ENCODE measurements at regions not wholly inside any gene's neighbourhood (a gene's known extent, or its start where the extent isn't known, plus 50 kb on each side); places are given as distances from the start of the nearest gene placed in this dataset.

- peaks cover 37% of the 10 kb centered on the region for H3K27me3 ChIP-seq
- H3K4me3 ChIP-seq (ENCODE audit: low read depth in 1 of 2, low read length in 1 of 2): no peak overlapping the region
- H3K9me3 ChIP-seq: no peaks in the 10 kb centered on the region
- TF ChIP-seq, protein P1, sequence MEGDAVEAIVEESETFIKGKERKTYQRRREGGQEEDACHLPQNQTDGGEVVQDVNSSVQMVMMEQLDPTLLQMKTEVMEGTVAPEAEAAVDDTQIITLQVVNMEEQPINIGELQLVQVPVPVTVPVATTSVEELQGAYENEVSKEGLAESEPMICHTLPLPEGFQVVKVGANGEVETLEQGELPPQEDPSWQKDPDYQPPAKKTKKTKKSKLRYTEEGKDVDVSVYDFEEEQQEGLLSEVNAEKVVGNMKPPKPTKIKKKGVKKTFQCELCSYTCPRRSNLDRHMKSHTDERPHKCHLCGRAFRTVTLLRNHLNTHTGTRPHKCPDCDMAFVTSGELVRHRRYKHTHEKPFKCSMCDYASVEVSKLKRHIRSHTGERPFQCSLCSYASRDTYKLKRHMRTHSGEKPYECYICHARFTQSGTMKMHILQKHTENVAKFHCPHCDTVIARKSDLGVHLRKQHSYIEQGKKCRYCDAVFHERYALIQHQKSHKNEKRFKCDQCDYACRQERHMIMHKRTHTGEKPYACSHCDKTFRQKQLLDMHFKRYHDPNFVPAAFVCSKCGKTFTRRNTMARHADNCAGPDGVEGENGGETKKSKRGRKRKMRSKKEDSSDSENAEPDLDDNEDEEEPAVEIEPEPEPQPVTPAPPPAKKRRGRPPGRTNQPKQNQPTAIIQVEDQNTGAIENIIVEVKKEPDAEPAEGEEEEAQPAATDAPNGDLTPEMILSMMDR (IDR thresholded peaks at IDR 0.05): no peak
- no peaks in the 10 kb centered on the region for H3K36me3 ChIP-seq
- H3K27ac ChIP-seq: no peak overlapping the region
- H3K4me1 ChIP-seq (ENCODE audit: control insufficient read depth in 1 of 2, insufficient read depth in 1 of 2, low read depth in 1 of 2, low read length in 1 of 2): peaks cover 5 to 7% of the 10 kb centered on the region in 2 experiments
Observed at GRCh38 chr13:75222031-75222430, 259.9 kb downstream of the TBC1D4 start.

- Histone ChIP-seq H3K4me3 (ENCODE audit: low read depth in 1 of 2, low read length in 1 of 2) (no peak overlapping the region), H3K27me3 (peaks cover 46% of the 10 kb centered on the region), H3K27ac (no peak overlapping the region), H3K4me1 (ENCODE audit: control insufficient read depth in 1 of 2, insufficient read depth in 1 of 2, low read depth in 1 of 2, low read length in 1 of 2) (peaks cover 5 to 7% of the 10 kb centered on the region in 2 experiments), H3K36me3 (no peaks in the 10 kb centered on the region), H3K9me3 (no peaks in the 10 kb centered on the region)
- TF ChIP-seq, protein P1 (IDR thresholded peaks at IDR 0.05): no peak
Observed at GRCh38 chr13:75220861-75221260, 261.1 kb downstream of the TBC1D4 start.

- TF ChIP-seq, protein P1 (IDR thresholded peaks at IDR 0.05): no peak
- Histone ChIP-seq H3K27ac (no peak overlapping the region), H3K36me3 (no peaks in the 10 kb centered on the region), H3K4me1 (ENCODE audit: control insufficient read depth in 1 of 2, insufficient read depth in 1 of 2, low read depth in 1 of 2, low read length in 1 of 2) (peaks cover 5 to 7% of the 10 kb centered on the region in 2 experiments), H3K4me3 (ENCODE audit: low read depth in 1 of 2, low read length in 1 of 2) (no peak overlapping the region), H3K9me3 (no peaks in the 10 kb centered on the region), H3K27me3 (peaks cover 51% of the 10 kb centered on the region)
Observed at GRCh38 chr13:75220238-75220542, 261.8 kb downstream of the TBC1D4 start.

GRCh38 chr13:75219479-75220237, 262.3 kb downstream of the TBC1D4 start:
- Histone ChIP-seq H3K4me1 (ENCODE audit: control insufficient read depth in 1 of 2, insufficient read depth in 1 of 2, low read depth in 1 of 2, low read length in 1 of 2) (peaks cover 5 to 7% of the 10 kb centered on the region in 2 experiments), H3K4me3 (ENCODE audit: low read depth in 1 of 2, low read length in 1 of 2) (no peak overlapping the region)
- TF ChIP-seq, protein P1 (IDR thresholded peaks at IDR 0.05): no peak

DNA sequence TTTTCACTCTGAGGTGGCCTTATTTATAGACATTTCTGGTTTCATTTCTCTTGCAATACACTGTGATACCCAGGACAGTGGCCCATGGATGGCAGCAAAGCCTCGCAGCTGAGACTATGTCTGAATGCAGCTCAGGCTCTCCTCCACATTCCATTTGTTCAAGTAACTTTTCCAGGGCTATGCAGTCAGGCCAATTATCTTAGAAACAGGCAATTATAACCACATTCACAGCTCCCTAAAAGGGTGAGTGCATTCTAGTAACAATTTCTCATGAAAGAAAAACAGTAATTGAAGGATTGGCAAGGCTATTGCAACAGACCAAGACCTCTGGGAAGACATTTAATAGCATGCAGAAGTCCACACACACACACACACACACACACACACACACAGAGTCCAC, 264.0 kb downstream of the TBC1D4 start:
- H3K4me1 ChIP-seq (ENCODE audit: control insufficient read depth in 1 of 2, insufficient read depth in 1 of 2, low read depth in 1 of 2, low read length in 1 of 2): peaks cover 5 to 7% of the 10 kb centered on the region in 2 experiments
- no peaks in the 10 kb centered on the region for H3K9me3 ChIP-seq
- no peak overlapping the region for H3K27ac ChIP-seq
- no peaks in the 10 kb centered on the region for H3K36me3 ChIP-seq
- H3K27me3 ChIP-seq: peaks cover 51% of the 10 kb centered on the region
- H3K4me3 ChIP-seq (ENCODE audit: low read depth in 1 of 2, low read length in 1 of 2): no peak overlapping the region
- TF ChIP-seq, protein P1 (IDR thresholded peaks at IDR 0.05): no peak

More at GRCh38 chr13:75219479-75220237, 262.3 kb downstream of the TBC1D4 start:
- no peaks in the 10 kb centered on the region for H3K9me3 ChIP-seq
- peaks cover 51% of the 10 kb centered on the region for H3K27me3 ChIP-seq
- H3K27ac ChIP-seq: no peak overlapping the region
- no peaks in the 10 kb centered on the region for H3K36me3 ChIP-seq
